Tongue (tissue), 1 donor: ENCODE measurements at regions not wholly inside any gene's neighbourhood (a gene's known extent, or its start where the extent isn't known, plus 50 kb on each side); places are given as distances from the start of the nearest gene placed in this dataset.

ENCODE experiments used
- DNase-seq: peaks from one replicate; pipeline ENCODE4 v3.0.0-alpha.2; 2015

DNA sequence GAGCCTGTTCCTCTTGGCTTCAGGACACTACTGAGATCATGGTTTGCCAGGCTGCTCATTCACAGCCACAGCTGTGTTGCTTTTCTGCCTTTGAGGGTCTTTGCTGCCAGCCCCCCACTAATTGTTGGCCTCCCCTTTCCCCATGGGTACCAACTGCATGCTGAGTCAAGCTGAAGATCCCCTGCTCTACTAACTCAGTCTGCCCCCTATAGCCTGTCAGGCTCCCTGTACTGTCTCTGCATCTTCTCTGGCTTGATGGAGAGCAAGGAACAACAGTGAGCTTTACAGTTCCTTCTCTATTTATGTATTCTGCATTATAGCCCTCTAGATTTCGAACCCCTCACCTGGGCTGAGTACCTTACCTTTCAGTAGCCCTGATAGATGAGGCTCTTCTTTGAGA is 257.6 kb upstream of the CADM1 start:
- DNase-seq: no peak

DNA sequence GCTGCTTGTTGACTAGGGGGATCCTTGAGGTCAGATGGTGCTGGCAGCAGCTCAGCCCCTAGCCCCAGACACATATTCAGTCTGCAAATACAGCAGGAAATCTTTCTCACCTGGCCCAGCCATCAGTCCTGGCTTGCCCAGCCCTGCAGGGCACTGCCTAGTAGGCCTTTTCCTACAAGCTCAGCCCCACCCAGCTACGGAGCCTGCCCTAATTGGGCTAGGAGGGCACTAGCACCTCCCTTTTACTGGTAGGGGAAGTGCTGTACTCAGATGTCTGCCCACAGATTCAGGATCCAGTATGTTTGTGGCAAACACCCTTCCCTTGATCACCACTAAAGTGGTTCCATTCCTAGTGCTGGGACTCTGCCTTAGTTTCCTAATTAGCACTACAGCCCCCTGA is 257.1 kb upstream of the CADM1 start:
- DNase-seq: no peak

DNA sequence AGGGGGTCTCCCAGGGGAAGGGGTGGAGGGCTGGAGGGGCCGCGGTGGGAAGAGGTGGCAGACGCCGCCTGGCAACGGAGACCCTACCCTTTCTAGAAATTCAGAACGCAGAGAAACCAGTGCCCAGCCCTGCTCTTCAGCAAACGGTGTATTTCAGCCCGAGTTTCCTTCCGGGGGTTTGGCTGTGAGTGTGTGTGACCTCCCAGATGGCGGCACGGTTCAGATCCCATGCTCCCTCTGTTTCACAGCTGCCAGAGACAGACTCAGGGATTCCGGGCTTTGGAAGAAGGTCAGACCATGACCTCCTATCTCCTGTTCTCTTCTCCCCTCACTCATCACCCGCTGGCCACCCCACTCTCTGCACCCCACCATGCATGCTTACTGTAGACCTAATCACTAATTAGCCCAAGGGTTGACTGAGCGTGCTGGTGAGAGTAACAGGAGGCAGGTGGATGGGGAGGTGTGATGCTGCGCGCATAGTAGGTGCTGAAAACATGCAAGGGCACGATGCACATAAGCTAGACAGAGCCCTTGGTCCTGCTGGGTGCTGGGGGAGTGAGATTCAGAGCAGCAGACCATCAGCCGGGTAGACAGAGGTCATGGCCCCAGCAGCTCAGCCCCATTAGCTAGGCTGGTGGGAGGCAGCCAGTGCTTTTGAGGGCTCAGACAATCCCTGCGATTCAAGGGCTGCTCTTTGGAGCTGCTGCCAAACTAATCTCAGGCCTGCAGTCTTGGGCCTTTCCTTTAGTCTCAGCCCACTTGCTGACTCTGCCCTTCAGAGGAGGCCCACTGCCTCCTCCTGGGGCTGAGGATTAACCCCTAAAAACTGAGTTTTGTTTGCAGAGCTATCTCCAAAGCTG is 256.5 kb upstream of the CADM1 start:
- DNase-seq: peak; percentile 53

DNA sequence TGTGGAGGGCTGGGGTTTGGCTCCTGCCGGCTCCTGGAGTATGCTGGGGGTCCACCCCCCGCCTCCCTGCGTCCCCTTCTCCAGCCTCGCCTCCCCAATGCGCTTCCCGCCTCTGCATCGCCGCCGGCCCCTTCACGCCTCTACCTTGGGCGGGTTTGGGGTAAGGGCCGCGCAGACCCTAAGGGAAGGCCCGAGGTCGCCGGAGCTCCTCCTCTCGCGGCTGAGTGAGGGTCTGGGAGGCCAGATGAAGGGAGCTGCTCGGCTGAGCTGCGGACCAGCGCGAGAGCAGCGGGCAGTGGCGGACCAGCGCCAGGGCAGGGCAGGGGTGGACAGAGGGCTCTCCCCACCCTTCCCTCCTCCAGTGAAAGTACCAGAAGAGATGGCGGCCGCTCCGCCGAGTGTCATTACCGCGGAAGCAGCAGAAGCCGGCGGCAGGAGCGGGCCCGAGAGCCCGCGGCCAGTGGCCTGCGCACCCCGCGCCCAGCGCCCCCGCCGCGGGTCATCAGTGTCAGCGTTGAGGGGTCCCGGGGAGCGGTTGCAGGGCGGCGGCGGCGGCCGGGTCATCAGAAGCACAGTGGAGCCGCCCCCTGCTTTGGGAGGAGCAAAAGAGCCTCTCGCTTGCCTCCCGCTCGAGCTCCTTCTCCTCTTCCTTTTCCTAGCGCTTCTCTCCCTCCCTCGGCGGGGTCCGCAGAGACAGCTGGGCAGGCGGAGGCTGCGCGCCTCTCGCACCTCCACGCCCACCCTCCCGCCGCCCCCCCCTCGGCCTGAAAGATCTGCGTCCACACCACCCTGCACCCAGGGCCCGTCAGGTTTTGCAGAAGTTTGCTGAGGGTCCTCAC is 255.6 kb upstream of the CADM1 start:
- peak; percentile 76 for DNase-seq

DNA sequence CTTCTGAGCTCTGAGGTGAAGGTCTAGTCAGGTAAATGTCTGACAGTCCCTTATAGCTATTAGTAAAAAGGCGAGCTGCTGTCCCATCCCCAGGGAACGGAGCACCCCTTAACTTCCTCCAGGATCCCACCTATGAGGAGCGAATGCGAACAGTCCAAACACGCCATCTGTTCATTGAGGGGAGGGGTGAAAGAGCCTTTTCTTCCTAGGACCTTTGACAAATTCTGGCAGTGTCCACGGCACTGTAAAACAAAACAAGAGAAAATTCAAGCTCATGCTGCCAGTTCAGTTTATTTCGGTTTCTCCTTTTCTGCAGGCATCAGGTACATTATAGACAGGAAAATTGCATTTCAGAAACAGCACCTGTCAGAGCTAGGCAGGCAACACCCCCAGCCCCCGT is 253.8 kb upstream of the CADM1 start:
- DNase-seq: no peak

GRCh38 chr11:115751243-115752015 is 247.2 kb upstream of the CADM1 start:
- no peak for DNase-seq

- peak; percentile 86 for DNase-seq
Measured at GRCh38 chr11:115745610-115746512, 241.6 kb upstream of the CADM1 start.

GRCh38 chr11:115745066-115745465 is 240.9 kb upstream of the CADM1 start:
- no peak for DNase-seq

DNA sequence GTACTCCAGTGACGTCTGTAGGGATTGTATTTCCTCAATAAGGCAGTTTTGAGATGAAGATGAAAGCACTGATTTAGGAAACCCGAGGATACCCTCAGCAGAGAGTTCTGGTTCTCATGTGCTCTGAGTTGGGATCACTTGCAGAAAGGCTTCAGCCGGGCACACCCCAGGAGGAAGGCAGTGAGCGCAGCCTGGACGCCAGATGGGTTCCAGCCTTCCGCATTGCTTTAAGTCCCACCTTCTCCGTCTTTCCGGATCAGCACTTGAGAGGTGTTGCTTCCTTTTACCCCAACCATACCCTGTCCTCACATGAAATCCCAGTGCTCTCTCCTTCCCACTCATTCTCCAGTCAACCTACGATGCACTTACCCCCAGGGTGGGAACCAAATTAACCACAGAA is 239.5 kb upstream of the CADM1 start:
- DNase-seq: no peak

DNA sequence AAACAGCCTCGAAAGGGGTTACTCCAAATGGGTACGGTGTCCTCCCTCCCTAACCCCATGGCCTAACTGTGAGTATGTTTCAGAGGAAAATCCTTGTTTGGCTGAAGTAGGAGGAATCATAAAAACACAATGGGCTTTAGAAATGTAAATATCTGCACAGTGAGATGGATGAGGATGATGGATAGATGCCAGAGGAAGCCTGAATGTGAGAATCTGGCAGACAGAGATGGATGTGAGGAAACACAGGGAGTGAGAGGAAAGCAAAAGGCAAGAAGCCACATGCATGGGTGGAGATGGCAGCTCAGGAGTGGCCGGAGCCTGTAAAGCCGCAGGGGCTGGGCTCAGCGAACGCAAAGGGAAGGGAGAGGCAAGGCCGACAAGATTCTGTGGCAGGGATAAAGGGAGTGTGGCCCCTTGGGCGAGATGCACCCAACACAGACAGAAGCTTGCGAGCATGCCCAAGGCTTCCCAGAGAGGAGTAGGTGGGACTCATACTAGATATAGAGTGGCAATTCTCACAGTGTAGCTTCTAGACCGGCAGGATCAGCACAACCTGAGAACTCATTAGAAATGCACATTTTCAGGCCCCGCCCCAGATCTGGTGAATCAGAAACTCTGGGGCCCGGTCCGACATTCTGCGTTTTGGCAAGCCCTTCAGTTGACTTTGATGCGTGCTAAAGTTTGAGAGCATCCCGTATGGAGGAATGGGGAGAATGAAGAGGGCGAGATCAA is 237.3 kb upstream of the CADM1 start:
- no peak for DNase-seq

DNA sequence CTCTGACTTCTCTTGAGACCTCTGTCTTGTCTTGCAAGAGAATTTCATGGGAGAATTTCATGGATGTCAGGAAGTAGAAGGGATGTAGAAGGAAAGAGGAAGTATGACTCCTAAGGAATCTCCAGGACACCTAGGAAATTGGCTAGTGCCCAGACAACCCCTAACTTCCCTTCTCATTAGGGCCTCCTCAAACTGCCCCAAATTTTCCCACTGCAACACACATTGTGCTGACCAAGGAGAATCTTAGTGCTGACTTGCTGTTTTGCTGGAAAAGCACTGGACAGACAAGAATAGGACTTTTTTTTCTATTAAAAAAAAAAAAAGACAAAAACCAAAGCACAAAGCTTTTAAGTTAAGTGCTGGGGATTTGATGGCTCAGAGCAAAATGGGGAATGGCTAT is 236.1 kb upstream of the CADM1 start:
- no peak for DNase-seq

DNA sequence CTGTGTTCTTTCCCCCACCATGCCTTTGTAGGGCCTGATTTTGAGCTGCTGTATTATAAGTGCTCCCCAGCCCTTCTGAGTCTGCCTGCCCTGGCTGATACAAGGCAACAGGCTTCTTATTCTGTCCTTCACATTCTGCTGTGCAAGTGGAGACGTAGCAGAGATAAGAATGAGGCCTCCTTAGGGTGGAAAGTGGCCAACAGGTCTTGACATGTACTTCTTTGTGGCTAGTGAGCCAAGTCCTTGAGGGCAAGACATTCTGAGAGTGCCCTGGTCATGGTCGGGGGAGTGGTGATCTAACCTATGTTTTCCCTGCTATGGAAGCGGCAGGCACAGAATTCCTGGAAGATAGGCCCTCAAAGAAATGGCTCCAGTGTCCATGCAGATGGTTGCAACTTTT is 235.7 kb upstream of the CADM1 start:
- DNase-seq: no peak

GRCh38 chr11:115739146-115739545 is 234.9 kb upstream of the CADM1 start:
- peak; percentile 59 for DNase-seq

GRCh38 chr11:115737875-115738274 is 233.7 kb upstream of the CADM1 start:
- no peak for DNase-seq

- DNase-seq: no peak
Measured at GRCh38 chr11:115736146-115736545, 231.9 kb upstream of the CADM1 start.

GRCh38 chr11:115724666-115725065 is 220.5 kb upstream of the CADM1 start:
- no peak for DNase-seq

- DNase-seq: peak; percentile 53
Measured at GRCh38 chr11:115722711-115723110, 218.5 kb upstream of the CADM1 start.

- peak; percentile 53 for DNase-seq
Measured at GRCh38 chr11:115721296-115721995, 217.2 kb upstream of the CADM1 start.

- DNase-seq: peak; percentile 47
Measured at GRCh38 chr11:115720602-115721245, 216.5 kb upstream of the CADM1 start.

GRCh38 chr11:115718945-115719344 is 214.7 kb upstream of the CADM1 start:
- no peak for DNase-seq
